ENCODE measurements at regions not wholly inside any gene's neighbourhood (a gene's known extent, or its start where the extent isn't known, plus 50 kb on each side); places are given as distances from the start of the nearest gene placed in this dataset.

DNA sequence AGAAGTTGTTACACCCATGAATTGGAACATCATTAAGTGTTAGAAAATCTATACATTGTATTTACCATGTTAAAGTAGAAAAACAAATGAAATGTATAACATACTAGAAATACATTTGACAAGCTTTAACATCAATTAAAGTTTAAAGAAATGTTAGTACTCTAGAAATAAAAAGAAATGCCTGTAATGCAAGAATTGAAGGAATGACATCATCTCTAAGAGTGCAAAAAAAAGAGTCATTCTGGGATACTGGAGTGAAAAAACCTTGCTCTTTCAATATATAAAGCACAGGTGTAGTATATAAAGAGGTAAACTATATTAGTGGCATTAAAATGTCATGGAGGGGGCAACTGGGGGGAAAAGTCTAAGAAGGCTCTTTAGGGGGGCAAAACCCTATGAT, 210.8 kb upstream of the PLD5 start:
- H3K36me3 Mint-ChIP-seq (ENCODE audit: insufficient read depth, unreplicated experiment) = no peaks in the 10 kb centered on the region

DNA sequence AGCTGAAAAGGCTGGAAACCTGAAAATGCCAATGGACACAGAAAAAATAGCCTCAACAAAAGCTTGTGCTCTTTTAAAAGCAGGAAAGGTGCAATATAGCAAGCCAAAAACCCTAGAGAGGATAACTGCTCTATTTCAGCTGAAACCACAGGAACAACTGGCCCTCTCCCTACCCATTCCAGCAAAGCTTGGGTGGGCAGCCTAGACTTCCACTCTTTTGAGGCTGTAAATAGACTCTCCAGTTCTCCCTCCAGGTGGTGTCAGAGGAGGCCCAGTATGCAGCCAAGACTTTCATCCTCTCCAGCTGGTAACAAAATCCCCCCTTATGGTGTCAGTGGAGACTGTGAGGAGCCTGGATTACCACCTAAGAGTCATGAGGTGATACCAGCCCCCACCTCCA, 206.9 kb upstream of the PLD5 start:
- intact Hi-C loops (cut with micrococcal nuclease; ENCODE audit: unreplicated experiment) = no loop called here
- Mint-ChIP-seq H3K9me3 (ENCODE audit: unreplicated experiment) (no peaks in the 10 kb centered on the region), H3K36me3 (ENCODE audit: insufficient read depth, unreplicated experiment) (no peaks in the 10 kb centered on the region), H3K27ac (ENCODE audit: unreplicated experiment) (no peak overlapping the region), H3K27me3 (ENCODE audit: insufficient read depth, unreplicated experiment) (no peaks in the 10 kb centered on the region), H3K4me3 (ENCODE audit: unreplicated experiment) (no peak overlapping the region), H3K4me1 (ENCODE audit: low read depth, unreplicated experiment) (no peaks in the 10 kb centered on the region)
- BruUV-seq (replicated peaks) = no TSS peak
- Histone ChIP-seq H3K4me3 (ENCODE audit: low read depth, low read length) (no peak overlapping the region), H3K36me3 (ENCODE audit: control insufficient read depth, insufficient read depth, low read length) (no peaks in the 10 kb centered on the region), H3K27me3 (replicated peaks; ENCODE audit: control insufficient read depth, insufficient read depth, low read length) (no peaks in the 10 kb centered on the region), H3K9me3 (no peaks in the 10 kb centered on the region), H3K4me1 (no peaks in the 10 kb centered on the region)
- ChIA-PET CTCF (no interaction called here), POLR2A (no interaction called here)
- TF ChIP-seq, protein P1, sequence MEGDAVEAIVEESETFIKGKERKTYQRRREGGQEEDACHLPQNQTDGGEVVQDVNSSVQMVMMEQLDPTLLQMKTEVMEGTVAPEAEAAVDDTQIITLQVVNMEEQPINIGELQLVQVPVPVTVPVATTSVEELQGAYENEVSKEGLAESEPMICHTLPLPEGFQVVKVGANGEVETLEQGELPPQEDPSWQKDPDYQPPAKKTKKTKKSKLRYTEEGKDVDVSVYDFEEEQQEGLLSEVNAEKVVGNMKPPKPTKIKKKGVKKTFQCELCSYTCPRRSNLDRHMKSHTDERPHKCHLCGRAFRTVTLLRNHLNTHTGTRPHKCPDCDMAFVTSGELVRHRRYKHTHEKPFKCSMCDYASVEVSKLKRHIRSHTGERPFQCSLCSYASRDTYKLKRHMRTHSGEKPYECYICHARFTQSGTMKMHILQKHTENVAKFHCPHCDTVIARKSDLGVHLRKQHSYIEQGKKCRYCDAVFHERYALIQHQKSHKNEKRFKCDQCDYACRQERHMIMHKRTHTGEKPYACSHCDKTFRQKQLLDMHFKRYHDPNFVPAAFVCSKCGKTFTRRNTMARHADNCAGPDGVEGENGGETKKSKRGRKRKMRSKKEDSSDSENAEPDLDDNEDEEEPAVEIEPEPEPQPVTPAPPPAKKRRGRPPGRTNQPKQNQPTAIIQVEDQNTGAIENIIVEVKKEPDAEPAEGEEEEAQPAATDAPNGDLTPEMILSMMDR (IDR thresholded peaks at IDR 0.05; ENCODE audit: insufficient read depth in 1 of 2, low read depth in 1 of 2, low read length in 1 of 2, severe bottlenecking in 1 of 2, unreplicated experiment in 1 of 2) = no peak
- DNase-seq = no peak

More for the DNA sequence above, 210.8 kb upstream of the PLD5 start:
- CTCF ChIA-PET = no interaction called here
- BruUV-seq (replicated peaks) = no TSS peak
- no peak overlapping the region for H3K4me3 ChIP-seq (ENCODE audit: low read depth, low read length)
- TF ChIP-seq, protein P1 (IDR thresholded peaks at IDR 0.05; ENCODE audit: insufficient read depth in 1 of 2, low read depth in 1 of 2, low read length in 1 of 2, severe bottlenecking in 1 of 2, unreplicated experiment in 1 of 2) = no peak
- Mint-ChIP-seq H3K9me3 (ENCODE audit: unreplicated experiment) (no peaks in the 10 kb centered on the region), H3K27ac (ENCODE audit: unreplicated experiment) (no peak overlapping the region), H3K4me3 (ENCODE audit: unreplicated experiment) (no peak overlapping the region), H3K27me3 (ENCODE audit: insufficient read depth, unreplicated experiment) (no peaks in the 10 kb centered on the region), H3K4me1 (ENCODE audit: low read depth, unreplicated experiment) (no peaks in the 10 kb centered on the region)
- intact Hi-C loops (cut with micrococcal nuclease; ENCODE audit: unreplicated experiment) = no loop called here
- no peaks in the 10 kb centered on the region for H3K36me3 ChIP-seq (ENCODE audit: control insufficient read depth, insufficient read depth, low read length)
- no peaks in the 10 kb centered on the region for H3K4me1 ChIP-seq
- H3K9me3 ChIP-seq = no peaks in the 10 kb centered on the region
- no peaks in the 10 kb centered on the region for H3K27me3 ChIP-seq (replicated peaks; ENCODE audit: control insufficient read depth, insufficient read depth, low read length)
- POLR2A ChIA-PET = no interaction called here
- no peak for DNase-seq

DNA sequence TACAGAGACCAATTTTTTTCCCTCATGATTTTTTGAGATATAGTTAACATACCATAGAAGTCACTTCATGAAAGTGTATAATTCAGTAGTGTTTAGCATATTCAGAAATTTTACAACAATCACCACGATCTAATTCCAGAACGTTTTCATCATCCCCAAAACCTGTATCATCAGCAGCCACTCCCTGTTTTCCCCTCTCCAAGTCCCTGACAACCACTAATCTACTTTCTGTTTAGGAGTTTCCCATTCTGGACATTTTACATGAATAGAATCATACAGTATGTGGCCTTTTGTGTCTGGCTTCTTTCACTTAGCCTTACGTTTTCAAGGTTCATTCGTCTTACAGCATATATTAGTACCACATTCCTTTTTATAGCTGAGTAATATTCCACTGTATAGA, 204.2 kb upstream of the PLD5 start:
- TF ChIP-seq, protein P1 (IDR thresholded peaks at IDR 0.05; ENCODE audit: insufficient read depth in 1 of 2, low read depth in 1 of 2, low read length in 1 of 2, severe bottlenecking in 1 of 2, unreplicated experiment in 1 of 2) = no peak
- Histone ChIP-seq H3K4me1 (no peaks in the 10 kb centered on the region), H3K27me3 (replicated peaks; ENCODE audit: control insufficient read depth, insufficient read depth, low read length) (no peaks in the 10 kb centered on the region), H3K9me3 (no peaks in the 10 kb centered on the region), H3K4me3 (ENCODE audit: low read depth, low read length) (no peak overlapping the region), H3K36me3 (ENCODE audit: control insufficient read depth, insufficient read depth, low read length) (no peaks in the 10 kb centered on the region)
- no peak overlapping the region for H3K4me3 Mint-ChIP-seq (ENCODE audit: unreplicated experiment)
- CTCF ChIA-PET = no interaction called here
- no peaks in the 10 kb centered on the region for H3K27me3 Mint-ChIP-seq (ENCODE audit: insufficient read depth, unreplicated experiment)
- POLR2A ChIA-PET = no interaction called here
- H3K9me3 Mint-ChIP-seq (ENCODE audit: unreplicated experiment) = no peaks in the 10 kb centered on the region
- H3K36me3 Mint-ChIP-seq (ENCODE audit: insufficient read depth, unreplicated experiment) = no peaks in the 10 kb centered on the region
- no peak for DNase-seq
- H3K4me1 Mint-ChIP-seq (ENCODE audit: low read depth, unreplicated experiment) = no peaks in the 10 kb centered on the region
- intact Hi-C loops (cut with micrococcal nuclease; ENCODE audit: unreplicated experiment) = no loop called here
- BruUV-seq (replicated peaks) = no TSS peak
- no peak overlapping the region for H3K27ac Mint-ChIP-seq (ENCODE audit: unreplicated experiment)

All from Caco-2 (cell line).